Esophagus squamous epithelium (tissue), 5 donors: ENCODE measurements at regions not wholly inside any gene's neighbourhood (a gene's known extent, or its start where the extent isn't known, plus 50 kb on each side); places are given as distances from the start of the nearest gene placed in this dataset.

Source experiments
- DNase-seq: peaks from one replicate; lab custom pipeline; 2025; lab: John Stamatoyannopoulos, UW
- H3K27ac ChIP-seq, 4 donors: fragments of 200-600 bp; sonication (generic); one replicate each; pipeline ENCODE4 v1.5.1; 2016 to 2019; ENCODE audit warnings: mild to moderate bottlenecking in 1 of 4
- H3K27me3 ChIP-seq, 4 donors: fragments of 200-600 bp; sonication (generic); 1 replicate in 3 of 4; 2 replicates in 1 of 4; pipeline versions ENCODE4 v1.5.1 to v1.6.0; 2017 to 2021; ENCODE audit warnings: antibody characterized with exemption in 1 of 4
- H3K36me3 ChIP-seq, 3 donors: fragments of 200-600 bp; sonication (generic); one replicate each; pipeline ENCODE4 v1.5.1; 2016 to 2019
- H3K4me1 ChIP-seq, 3 donors: fragments of 200-600 bp; sonication (generic); one replicate each; pipeline ENCODE4 v1.5.1; 2017 to 2019
- H3K4me3 ChIP-seq, 4 donors: fragments of 200-600 bp; sonication (generic); 1 replicate in 3 of 4; 2 replicates in 1 of 4; pipeline ENCODE4 v1.5.1; 2016 to 2019; ENCODE audit warnings: mild to moderate bottlenecking in 2 of 4, moderate library complexity in 1 of 4
- H3K9me3 ChIP-seq, 3 donors: fragments of 200-600 bp; sonication (generic); one replicate each; pipeline ENCODE4 v1.5.1; 2016 to 2019
- CTCF ChIP-seq, 6 experiments: fragments of 450-650 bp in 4 of 6; fragments of 200-600 bp in 2 of 6; sonication (generic) in 2 of 6; IDR thresholded peaks; one replicate each; pipeline ENCODE4 v1.5.1; 2016 to 2019; ENCODE audit warnings: antibody characterized with exemption in 6 of 6, mild to moderate bottlenecking in 4 of 6, moderate library complexity in 4 of 6
- POLR2A ChIP-seq, 4 donors: fragments of 450-650 bp; IDR thresholded peaks; one replicate each; pipeline ENCODE4 v1.6.1; 2017; ENCODE audit warnings: antibody characterized with exemption in 4 of 4, mild to moderate bottlenecking in 4 of 4, moderate library complexity in 3 of 4
- WGBS, 2 donors: methylation state at CpG; one replicate each; pipeline ENCODE4 v1.1.5; 2018; 5-methylcytosine and 5-hydroxymethylcytosine counted together
- intact Hi-C: fragments of 100-400 bp; cut with DNase I; formaldehyde crosslinking; loops from one replicate; pipeline ENCODE4 v1.15.0; 2022
- donor health status: DM: yes; HTN: yes; CAD: no.

GRCh38 chr2:138985881-138986280 is 205.7 kb upstream of the NXPH2 start:
- no peak for DNase-seq
- 63 to 68% methylated on average over 1 of the region's 1 CpG for WGBS, 2 donors
- Histone ChIP-seq H3K36me3 (no peaks in the 10 kb centered on the region), H3K9me3 (peaks cover 0 to 21% (median 0%) of the 10 kb centered on the region in 3 donors), H3K4me1 (no peaks in the 10 kb centered on the region), H3K27me3 (no peaks in the 10 kb centered on the region), H3K27ac (no peak overlapping the region), H3K4me3 (no peak overlapping the region)
- intact Hi-C loops, result no loop called here
- TF ChIP-seq POLR2A (IDR thresholded peaks at IDR 0.05), result no peak
- TF ChIP-seq CTCF (IDR thresholded peaks at IDR 0.05), result no peak

- Histone ChIP-seq H3K36me3 (no peaks in the 10 kb centered on the region), H3K9me3 (peaks cover 0 to 7% (median 0%) of the 10 kb centered on the region in 3 donors), H3K27ac (no peak overlapping the region), H3K4me1 (no peaks in the 10 kb centered on the region), H3K4me3 (no peak overlapping the region), H3K27me3 (no peaks in the 10 kb centered on the region)
- no peak for DNase-seq
- intact Hi-C loops, result no loop called here
- WGBS, 2 donors, result 77 to 83% methylated on average over 4 of the region's 4 CpGs
- TF ChIP-seq POLR2A (IDR thresholded peaks at IDR 0.05) (no peak), CTCF (IDR thresholded peaks at IDR 0.05) (no peak)
These were observed 199.1 kb upstream of the NXPH2 start for GRCh38 chr2:138979131-138979785.

GRCh38 chr2:138974651-138975050 is 194.5 kb upstream of the NXPH2 start:
- no peak overlapping the region for H3K4me3 ChIP-seq
- 44 to 57% methylated on average over 1 of the region's 1 CpG for WGBS, 2 donors
- no peaks in the 10 kb centered on the region for H3K9me3 ChIP-seq
- intact Hi-C loops, result no loop called here
- no peaks in the 10 kb centered on the region for H3K27me3 ChIP-seq
- no peaks in the 10 kb centered on the region for H3K4me1 ChIP-seq
- no peak for DNase-seq
- H3K27ac ChIP-seq, result no peak overlapping the region
- TF ChIP-seq POLR2A (IDR thresholded peaks at IDR 0.05), result no peak
- no peak for TF ChIP-seq CTCF (IDR thresholded peaks at IDR 0.05)
- H3K36me3 ChIP-seq, result no peaks in the 10 kb centered on the region

GRCh38 chr2:138964418-138964817 is 184.2 kb upstream of the NXPH2 start:
- Histone ChIP-seq H3K4me3 (no peak overlapping the region), H3K36me3 (no peaks in the 10 kb centered on the region), H3K4me1 (no peaks in the 10 kb centered on the region), H3K9me3 (no peaks in the 10 kb centered on the region), H3K27ac (no peak overlapping the region), H3K27me3 (no peaks in the 10 kb centered on the region)
- no peak for TF ChIP-seq POLR2A (IDR thresholded peaks at IDR 0.05)
- no peak for TF ChIP-seq CTCF (IDR thresholded peaks at IDR 0.05)
- WGBS, 2 donors, result 75 to 83% methylated on average over 1 of the region's 1 CpG
- no peak for DNase-seq
- intact Hi-C loops, result no loop called here

GRCh38 chr2:138962686-138963085 is 182.5 kb upstream of the NXPH2 start:
- WGBS, 2 donors, result 69% methylated on average over 5 of the region's 5 CpGs
- DNase-seq, result no peak
- H3K9me3 ChIP-seq, result no peaks in the 10 kb centered on the region
- no peak overlapping the region for H3K27ac ChIP-seq
- no peaks in the 10 kb centered on the region for H3K4me1 ChIP-seq
- intact Hi-C loops, result no loop called here
- no peaks in the 10 kb centered on the region for H3K36me3 ChIP-seq
- no peak overlapping the region for H3K4me3 ChIP-seq
- no peak for TF ChIP-seq CTCF (IDR thresholded peaks at IDR 0.05)
- no peak for TF ChIP-seq POLR2A (IDR thresholded peaks at IDR 0.05)
- no peaks in the 10 kb centered on the region for H3K27me3 ChIP-seq
